K562 (cell line): ENCODE measurements at regions not wholly inside any gene's neighbourhood (a gene's known extent, or its start where the extent isn't known, plus 50 kb on each side); places are given as distances from the start of the nearest gene placed in this dataset.

Experiments
- ATAC-seq: fragments of 200-7000 bp; cut with Tn5 transposase; 3 replicates; pipeline ENCODE4 v1.9.1; 2020; ENCODE audit warnings: moderate library complexity
- BruUV-seq: library from RNA; stranded (reverse); fragments of 400-500 nt; replicated peaks from 2 replicates; lab custom pipeline; 2021; lab: Mats Ljungman, UMichigan
- CTCF ChIA-PET: fragments of 300-600 bp; formaldehyde crosslinking; extraction: SDS; loops from one replicate; lab custom pipeline; 2021; ENCODE audit warnings: low intra/inter-chr PET ratio; lab: Yijun Ruan, JAX
- POLR2A ChIA-PET: fragments of 300-600, 350-650 bp; sonication (Branson Sonifier 250); formaldehyde crosslinking; extraction: SDS; loops from one replicate; lab custom pipeline; 2021; ENCODE audit warnings: antibody characterized with exemption, inconsistent platforms; lab: Yijun Ruan, JAX
- DNase-seq, 4 experiments: peaks; one replicate each; pipeline versions ENCODE4 v3.0.0 to v3.0.0-alpha.2; 2011 to 2018; ENCODE audit warnings: low spot score in 3 of 4, mixed read lengths in 3 of 4; ENCODE audit errors: extremely low read depth in 1 of 4
- FAIRE-seq: peaks from 2 replicates; lab custom pipeline; 2011; peaks lifted over from hg19 to GRCh38; lab: Jason Lieb, UNC
- H2AFZ ChIP-seq: 2 replicates; pipeline ENCODE4 v1.6.0; 2011; ENCODE audit warnings: low read depth, low read length, control low read depth, inconsistent platforms
- H3K27ac ChIP-seq: fragments of 200-600 bp; 3 replicates; pipeline ENCODE4 v1.8.0; 2011; ENCODE audit warnings: low read depth, mild to moderate bottlenecking, control low read depth, inconsistent platforms, low read length, moderate library complexity, mixed read lengths; ENCODE audit errors: extremely low read depth
- H3K27me3 ChIP-seq, 2 experiments: fragments of 300-600 bp in 1 of 2; 2 replicates in 1 of 2; 3 replicates in 1 of 2; pipeline versions ENCODE4 v1.6.0 to v1.8.0; 2011; ENCODE audit warnings: inconsistent platforms in 2 of 2, low read length in 2 of 2, mild to moderate bottlenecking in 1 of 2, mixed read lengths in 1 of 2, moderate library complexity in 1 of 2; ENCODE audit not compliant: control insufficient read depth in 2 of 2, insufficient read depth in 2 of 2
- H3K36me3 ChIP-seq: fragments of 300-600 bp; 3 replicates; pipeline ENCODE4 v1.8.0; 2011; ENCODE audit warnings: mild to moderate bottlenecking, low read length, inconsistent platforms; ENCODE audit not compliant: control insufficient read depth, insufficient read depth
- H3K4me1 ChIP-seq, 2 experiments: fragments of 200-600 bp in 1 of 2; replicated peaks in 1 of 2; 2 replicates in 1 of 2; 3 replicates in 1 of 2; pipeline versions ENCODE4 v1.5.1 to v1.8.0; 2011; ENCODE audit warnings: inconsistent platforms in 2 of 2, low read length in 2 of 2, mild to moderate bottlenecking in 1 of 2, mixed read lengths in 1 of 2, moderate library complexity in 1 of 2; ENCODE audit not compliant: control insufficient read depth in 2 of 2, insufficient read depth in 2 of 2
- H3K4me2 ChIP-seq: 2 replicates; pipeline ENCODE4 v1.6.1; 2011; ENCODE audit warnings: low read length, control low read depth, inconsistent platforms, mixed read lengths; ENCODE audit not compliant: insufficient read depth
- H3K4me3 ChIP-seq: fragments of 200-600 bp; sonication (generic), shearing (Covaris generic); 2 replicates; pipeline ENCODE4 v1.5.1; 2016; ENCODE audit warnings: control low read depth, inconsistent platforms
- H3K79me2 ChIP-seq: fragments of 200-600 bp; 3 replicates; pipeline ENCODE4 v1.8.0; 2011; ENCODE audit warnings: low read length, inconsistent platforms; ENCODE audit not compliant: control insufficient read depth, insufficient read depth
- H3K9ac ChIP-seq, 2 experiments: 2 replicates each; pipeline versions ENCODE4 v1.6.0 to v1.6.1; 2011; ENCODE audit warnings: low read depth in 2 of 2, low read length in 2 of 2, control low read depth in 1 of 2, inconsistent platforms in 1 of 2, mild to moderate bottlenecking in 1 of 2, mixed read lengths in 1 of 2; ENCODE audit not compliant: insufficient read depth in 1 of 2
- H3K9me1 ChIP-seq: one replicate; pipeline ENCODE4 v1.6.0; 2011; ENCODE audit warnings: inconsistent platforms, mild to moderate bottlenecking, low read length, moderate library complexity; ENCODE audit not compliant: control insufficient read depth, insufficient read depth
- H3K9me3 ChIP-seq: replicated peaks from 2 replicates; pipeline ENCODE4 v1.5.1; 2011; ENCODE audit warnings: low read depth, low read length, inconsistent platforms; ENCODE audit not compliant: control insufficient read depth, insufficient read depth
- H4K20me1 ChIP-seq: replicated peaks from 2 replicates; pipeline ENCODE4 v1.6.1; 2011; ENCODE audit warnings: low read length, inconsistent platforms, mixed read lengths; ENCODE audit not compliant: control insufficient read depth, insufficient read depth
- CEBPG ChIP-seq, 3 experiments: fragments of 200-800 bp in 1 of 3; sonication (Bioruptor generic) in 1 of 3; sonication (generic) in 1 of 3; formaldehyde crosslinking in 1 of 3; IDR thresholded peaks in 2 of 3; conservative IDR thresholded peaks in 1 of 3; 2 replicates each; pipeline versions ENCODE4 v1.6.1 to v1.8.0; 2016 to 2022; ENCODE audit warnings: missing compliant biosample characterization in 2 of 3, missing genetic modification characterization in 2 of 3, mild to moderate bottlenecking in 1 of 3, missing genetic modification reagents in 1 of 3
- DPF2 ChIP-seq: fragments of 450-650 bp; IDR thresholded peaks from 2 replicates; pipeline ENCODE4 v1.6.1; 2016
- ELF4 ChIP-seq: fragments of 450-650 bp; formaldehyde crosslinking; IDR thresholded peaks from 2 replicates; pipeline ENCODE4 v1.4.0; 2022; ENCODE audit warnings: missing genetic modification characterization
- KAT2B ChIP-seq: IDR thresholded peaks from one replicate; pipeline ENCODE4 v1.6.1; 2012; ENCODE audit warnings: low read depth, mild to moderate bottlenecking, control low read depth, inconsistent platforms, low read length, moderate library complexity
- LARP7 ChIP-seq: fragments of 450-650 bp; IDR thresholded peaks from 2 replicates; pipeline ENCODE4 v1.6.1; 2016
- NCOA2 ChIP-seq, 2 experiments: fragments of 450-650 bp; IDR thresholded peaks; 2 replicates each; pipeline ENCODE4 v1.6.1; 2018; ENCODE audit warnings: mild to moderate bottlenecking in 2 of 2, moderate library complexity in 1 of 2; ENCODE audit not compliant: partially characterized antibody in 2 of 2
- NELFE ChIP-seq: IDR thresholded peaks from 2 replicates; pipeline ENCODE4 v1.6.1; 2011; ENCODE audit warnings: mild to moderate bottlenecking; ENCODE audit not compliant: insufficient read depth, insufficient read length
- PHB ChIP-seq: fragments of 250-450 bp; sonication (Bioruptor Pico); IDR thresholded peaks from 2 replicates; pipeline ENCODE4 v1.5.0; 2021
- RBM15 ChIP-seq: fragments of 200-400 bp; formaldehyde crosslinking; IDR thresholded peaks from 2 replicates; pipeline ENCODE4 v1.6.1; 2018; ENCODE audit warnings: mild to moderate bottlenecking, low read length, moderate library complexity; ENCODE audit not compliant: insufficient read depth
- ZBTB7A ChIP-seq: IDR thresholded peaks from 2 replicates; pipeline ENCODE4 v1.6.1; 2011; ENCODE audit warnings: low read depth, mild to moderate bottlenecking, low read length, moderate library complexity, borderline replicate concordance; ENCODE audit not compliant: control insufficient read depth
- ZNF324 ChIP-seq: fragments of 250-450 bp; sonication (Bioruptor Pico); IDR thresholded peaks from 2 replicates; pipeline ENCODE4 v1.4.0; 2020; ENCODE audit warnings: mild to moderate bottlenecking
- WGBS: fragments of 100-300 bp; shearing (Covaris generic); methylation state at CpG from one replicate; pipeline ENCODE4 v1.1.6; 2016; ENCODE audit warnings: low coverage, mixed read lengths; ENCODE audit not compliant: insufficient coverage; ENCODE audit errors: missing lambda C conversion rate; 5-methylcytosine and 5-hydroxymethylcytosine counted together
- in situ Hi-C: fragments of 300-500 bp; cut with MboI; formaldehyde crosslinking; loops from 4 replicates; pipeline ENCODE4 v1.15.0; 2018; ENCODE audit warnings: inconsistent platforms, mixed read lengths
- intact Hi-C: fragments of 100-400 bp; cut with micrococcal nuclease; formaldehyde crosslinking; loops from 2 replicates; pipeline ENCODE4 v1.14.2; 2022
- TF ChIP-seq, protein P1 (sequence below): fragments of 450-650 bp; IDR thresholded peaks from 2 replicates; pipeline ENCODE4 v1.6.1; 2016
- TF ChIP-seq, protein P2 (sequence below): fragments of 150-350 bp; IDR thresholded peaks from 2 replicates; pipeline ENCODE4 v1.6.1; 2014; ENCODE audit warnings: low read depth, mild to moderate bottlenecking, low read length, borderline replicate concordance
- TF ChIP-seq, protein P3 (sequence below), 2 experiments: IDR thresholded peaks in 1 of 2; conservative IDR thresholded peaks in 1 of 2; 2 replicates each; pipeline ENCODE4 v1.6.1; 2016; ENCODE audit warnings: low read depth in 2 of 2, mild to moderate bottlenecking in 1 of 2, missing compliant biosample characterization in 1 of 2, missing genetic modification characterization in 1 of 2, moderate library complexity in 1 of 2

- intact Hi-C loops: no loop called here
- in situ Hi-C loops: no loop called here
- ATAC-seq (no peak), DNase-seq (no peak), FAIRE-seq (peak; percentile 23)
- Histone ChIP-seq H2AFZ (no peak overlapping the region), H3K4me3 (no peak overlapping the region), H3K27ac (no peak overlapping the region), H3K9me3 (peaks cover 9% of the 10 kb centered on the region), H3K36me3 (no peaks in the 10 kb centered on the region), H3K9ac (no peak overlapping the region), H3K4me2 (no peak overlapping the region), H3K4me1 (no peaks in the 10 kb centered on the region), H3K9me1 (no peaks in the 10 kb centered on the region), H3K79me2 (no peaks in the 10 kb centered on the region), H3K27me3 (no peaks in the 10 kb centered on the region), H4K20me1 (no peaks in the 10 kb centered on the region)
- ChIA-PET CTCF (no interaction called here), POLR2A (interaction anchor here (0.6 to 0.7 kb wide), 2 partner anchors 10 to 48 kb away, joined by 3 read pairs; no protein-coding TSS in a partner anchor)
- WGBS: 29% methylated on average over 2 of the region's 2 CpGs
- BruUV-seq: no TSS peak
- TF ChIP-seq KAT2B (no peak), NCOA2 (IDR thresholded peaks at IDR 0.05; ENCODE audit: partially characterized antibody in 2 of 2) (no peak), LARP7 (no peak), ZNF324 (no peak), ELF4 (CRISPR knock-in tag) (no peak), RBM15 (no peak), DPF2 (no peak), ZBTB7A (no peak), CEBPG (CRISPR knock-in tag; IDR thresholded peaks at IDR 0.05) (no peak), CEBPG (tag; conservative IDR thresholded peaks at IDR 0.05 in 1 of 2, IDR thresholded peaks at IDR 0.05 in 1 of 2) (no peak), PHB (CRISPR knock-in tag) (no peak), NELFE (no peak)
- TF ChIP-seq, protein P1, sequence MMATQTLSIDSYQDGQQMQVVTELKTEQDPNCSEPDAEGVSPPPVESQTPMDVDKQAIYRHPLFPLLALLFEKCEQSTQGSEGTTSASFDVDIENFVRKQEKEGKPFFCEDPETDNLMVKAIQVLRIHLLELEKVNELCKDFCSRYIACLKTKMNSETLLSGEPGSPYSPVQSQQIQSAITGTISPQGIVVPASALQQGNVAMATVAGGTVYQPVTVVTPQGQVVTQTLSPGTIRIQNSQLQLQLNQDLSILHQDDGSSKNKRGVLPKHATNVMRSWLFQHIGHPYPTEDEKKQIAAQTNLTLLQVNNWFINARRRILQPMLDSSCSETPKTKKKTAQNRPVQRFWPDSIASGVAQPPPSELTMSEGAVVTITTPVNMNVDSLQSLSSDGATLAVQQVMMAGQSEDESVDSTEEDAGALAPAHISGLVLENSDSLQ: 0 out of 2 replicates have a peak, but pooled peaks have one; percentile 17
- TF ChIP-seq, protein P2, sequence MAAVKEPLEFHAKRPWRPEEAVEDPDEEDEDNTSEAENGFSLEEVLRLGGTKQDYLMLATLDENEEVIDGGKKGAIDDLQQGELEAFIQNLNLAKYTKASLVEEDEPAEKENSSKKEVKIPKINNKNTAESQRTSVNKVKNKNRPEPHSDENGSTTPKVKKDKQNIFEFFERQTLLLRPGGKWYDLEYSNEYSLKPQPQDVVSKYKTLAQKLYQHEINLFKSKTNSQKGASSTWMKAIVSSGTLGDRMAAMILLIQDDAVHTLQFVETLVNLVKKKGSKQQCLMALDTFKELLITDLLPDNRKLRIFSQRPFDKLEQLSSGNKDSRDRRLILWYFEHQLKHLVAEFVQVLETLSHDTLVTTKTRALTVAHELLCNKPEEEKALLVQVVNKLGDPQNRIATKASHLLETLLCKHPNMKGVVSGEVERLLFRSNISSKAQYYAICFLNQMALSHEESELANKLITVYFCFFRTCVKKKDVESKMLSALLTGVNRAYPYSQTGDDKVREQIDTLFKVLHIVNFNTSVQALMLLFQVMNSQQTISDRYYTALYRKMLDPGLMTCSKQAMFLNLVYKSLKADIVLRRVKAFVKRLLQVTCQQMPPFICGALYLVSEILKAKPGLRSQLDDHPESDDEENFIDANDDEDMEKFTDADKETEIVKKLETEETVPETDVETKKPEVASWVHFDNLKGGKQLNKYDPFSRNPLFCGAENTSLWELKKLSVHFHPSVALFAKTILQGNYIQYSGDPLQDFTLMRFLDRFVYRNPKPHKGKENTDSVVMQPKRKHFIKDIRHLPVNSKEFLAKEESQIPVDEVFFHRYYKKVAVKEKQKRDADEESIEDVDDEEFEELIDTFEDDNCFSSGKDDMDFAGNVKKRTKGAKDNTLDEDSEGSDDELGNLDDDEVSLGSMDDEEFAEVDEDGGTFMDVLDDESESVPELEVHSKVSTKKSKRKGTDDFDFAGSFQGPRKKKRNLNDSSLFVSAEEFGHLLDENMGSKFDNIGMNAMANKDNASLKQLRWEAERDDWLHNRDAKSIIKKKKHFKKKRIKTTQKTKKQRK: no peak
- TF ChIP-seq, protein P3, sequence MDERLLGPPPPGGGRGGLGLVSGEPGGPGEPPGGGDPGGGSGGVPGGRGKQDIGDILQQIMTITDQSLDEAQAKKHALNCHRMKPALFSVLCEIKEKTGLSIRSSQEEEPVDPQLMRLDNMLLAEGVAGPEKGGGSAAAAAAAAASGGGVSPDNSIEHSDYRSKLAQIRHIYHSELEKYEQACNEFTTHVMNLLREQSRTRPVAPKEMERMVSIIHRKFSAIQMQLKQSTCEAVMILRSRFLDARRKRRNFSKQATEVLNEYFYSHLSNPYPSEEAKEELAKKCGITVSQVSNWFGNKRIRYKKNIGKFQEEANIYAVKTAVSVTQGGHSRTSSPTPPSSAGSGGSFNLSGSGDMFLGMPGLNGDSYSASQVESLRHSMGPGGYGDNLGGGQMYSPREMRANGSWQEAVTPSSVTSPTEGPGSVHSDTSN (CRISPR knock-in tag; IDR thresholded peaks at IDR 0.05; ENCODE audit: low read depth): no peak
- TF ChIP-seq, protein P3 (tag; conservative IDR thresholded peaks at IDR 0.05; ENCODE audit: low read depth): peak; percentile 93
Measured at GRCh38 chr6:146962329-146962728, 241.9 kb upstream of the STXBP5 start.
